ENCODE measurements at regions not wholly inside any gene's neighbourhood (a gene's known extent, or its start where the extent isn't known, plus 50 kb on each side); places are given as distances from the start of the nearest gene placed in this dataset.

DNA sequence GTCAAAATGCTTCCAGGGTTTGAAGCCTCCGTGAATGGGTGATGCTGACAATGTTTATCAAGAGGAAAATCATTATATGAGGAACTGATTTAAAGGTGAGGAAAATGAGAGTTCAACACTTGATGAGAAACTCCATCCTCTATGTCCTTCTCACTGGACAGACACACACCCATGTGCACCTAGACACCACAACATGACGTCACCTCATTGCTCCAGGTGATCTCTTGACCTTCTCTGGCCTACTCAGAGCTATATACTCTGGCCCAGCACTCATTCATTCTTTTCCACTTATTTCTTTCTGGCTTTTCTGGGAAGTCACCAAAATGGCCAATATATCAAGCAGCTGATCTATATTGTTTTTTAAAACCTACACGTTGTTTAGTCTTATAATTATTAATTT is 778.7 kb upstream of the PCDH20 start:
- TF ChIP-seq, protein P1, sequence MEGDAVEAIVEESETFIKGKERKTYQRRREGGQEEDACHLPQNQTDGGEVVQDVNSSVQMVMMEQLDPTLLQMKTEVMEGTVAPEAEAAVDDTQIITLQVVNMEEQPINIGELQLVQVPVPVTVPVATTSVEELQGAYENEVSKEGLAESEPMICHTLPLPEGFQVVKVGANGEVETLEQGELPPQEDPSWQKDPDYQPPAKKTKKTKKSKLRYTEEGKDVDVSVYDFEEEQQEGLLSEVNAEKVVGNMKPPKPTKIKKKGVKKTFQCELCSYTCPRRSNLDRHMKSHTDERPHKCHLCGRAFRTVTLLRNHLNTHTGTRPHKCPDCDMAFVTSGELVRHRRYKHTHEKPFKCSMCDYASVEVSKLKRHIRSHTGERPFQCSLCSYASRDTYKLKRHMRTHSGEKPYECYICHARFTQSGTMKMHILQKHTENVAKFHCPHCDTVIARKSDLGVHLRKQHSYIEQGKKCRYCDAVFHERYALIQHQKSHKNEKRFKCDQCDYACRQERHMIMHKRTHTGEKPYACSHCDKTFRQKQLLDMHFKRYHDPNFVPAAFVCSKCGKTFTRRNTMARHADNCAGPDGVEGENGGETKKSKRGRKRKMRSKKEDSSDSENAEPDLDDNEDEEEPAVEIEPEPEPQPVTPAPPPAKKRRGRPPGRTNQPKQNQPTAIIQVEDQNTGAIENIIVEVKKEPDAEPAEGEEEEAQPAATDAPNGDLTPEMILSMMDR (IDR thresholded peaks at IDR 0.05) = no peak
- TF ChIP-seq POLR2A (IDR thresholded peaks at IDR 0.05) = no peak

Data from ovary (tissue), 3 donors.